ENCODE measurements at regions not wholly inside any gene's neighbourhood (a gene's known extent, or its start where the extent isn't known, plus 50 kb on each side); places are given as distances from the start of the nearest gene placed in this dataset.

DNA sequence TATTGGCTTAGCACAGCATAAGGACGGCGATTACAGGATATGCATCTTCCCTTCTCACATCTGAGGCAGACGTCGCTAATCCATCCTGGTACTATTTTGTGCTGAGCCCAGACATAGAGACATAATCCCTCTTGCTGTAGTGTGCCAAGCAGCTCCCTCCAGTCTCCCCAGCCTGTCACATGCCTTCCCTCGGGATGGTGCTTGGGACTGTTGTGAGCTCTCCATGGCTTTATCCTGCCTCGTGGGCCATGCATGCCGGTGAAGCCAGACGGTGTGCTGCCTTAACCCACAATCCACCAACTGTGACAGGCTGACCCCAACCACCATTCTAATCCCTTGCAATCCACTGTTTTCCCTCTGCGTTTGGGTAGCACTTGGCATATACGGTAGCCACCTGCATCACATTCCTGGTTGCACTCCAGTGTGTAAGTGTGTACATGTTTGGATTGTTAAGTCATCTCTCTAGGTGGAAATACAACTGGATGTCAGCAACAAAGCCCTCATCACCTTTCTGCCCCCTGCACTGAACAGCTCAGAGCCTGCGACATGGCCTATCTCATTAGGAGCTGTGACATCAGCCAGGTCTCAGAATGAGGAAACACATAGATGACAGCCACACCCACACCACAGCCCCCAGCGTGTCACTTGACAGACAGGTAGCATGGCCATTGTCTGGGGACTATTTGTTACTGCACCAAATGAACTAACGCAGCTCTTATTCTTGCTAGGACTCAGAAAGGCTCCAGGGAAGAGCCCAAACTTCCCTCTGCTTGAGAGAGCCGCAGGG, 374.8 kb upstream of the CDH4 start:
- ATAC-seq (no peak), DNase-seq (no peak)
- no peak overlapping the region for H3K4me3 ChIP-seq
- no peaks in the 10 kb centered on the region for H3K4me1 ChIP-seq
- H3K27ac ChIP-seq = no peak overlapping the region
- H3K27me3 ChIP-seq (ENCODE audit: low read depth) = no peaks in the 10 kb centered on the region
- TF ChIP-seq, protein P1, sequence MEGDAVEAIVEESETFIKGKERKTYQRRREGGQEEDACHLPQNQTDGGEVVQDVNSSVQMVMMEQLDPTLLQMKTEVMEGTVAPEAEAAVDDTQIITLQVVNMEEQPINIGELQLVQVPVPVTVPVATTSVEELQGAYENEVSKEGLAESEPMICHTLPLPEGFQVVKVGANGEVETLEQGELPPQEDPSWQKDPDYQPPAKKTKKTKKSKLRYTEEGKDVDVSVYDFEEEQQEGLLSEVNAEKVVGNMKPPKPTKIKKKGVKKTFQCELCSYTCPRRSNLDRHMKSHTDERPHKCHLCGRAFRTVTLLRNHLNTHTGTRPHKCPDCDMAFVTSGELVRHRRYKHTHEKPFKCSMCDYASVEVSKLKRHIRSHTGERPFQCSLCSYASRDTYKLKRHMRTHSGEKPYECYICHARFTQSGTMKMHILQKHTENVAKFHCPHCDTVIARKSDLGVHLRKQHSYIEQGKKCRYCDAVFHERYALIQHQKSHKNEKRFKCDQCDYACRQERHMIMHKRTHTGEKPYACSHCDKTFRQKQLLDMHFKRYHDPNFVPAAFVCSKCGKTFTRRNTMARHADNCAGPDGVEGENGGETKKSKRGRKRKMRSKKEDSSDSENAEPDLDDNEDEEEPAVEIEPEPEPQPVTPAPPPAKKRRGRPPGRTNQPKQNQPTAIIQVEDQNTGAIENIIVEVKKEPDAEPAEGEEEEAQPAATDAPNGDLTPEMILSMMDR (IDR thresholded peaks at IDR 0.05) = no peak
- no peaks in the 10 kb centered on the region for H3K9me3 ChIP-seq
- no peaks in the 10 kb centered on the region for H3K36me3 ChIP-seq
- intact Hi-C loops (cut with DNase I) = no loop called here

GRCh38 chr20:60882836-60883235, 369.2 kb upstream of the CDH4 start:
- Histone ChIP-seq H3K27me3 (ENCODE audit: low read depth) (no peaks in the 10 kb centered on the region), H3K4me3 (no peak overlapping the region), H3K4me1 (no peaks in the 10 kb centered on the region), H3K9me3 (no peaks in the 10 kb centered on the region), H3K36me3 (no peaks in the 10 kb centered on the region), H3K27ac (no peak overlapping the region)
- DNase-seq (no peak), ATAC-seq (no peak)
- intact Hi-C loops (cut with DNase I) = no loop called here
- TF ChIP-seq, protein P1 (IDR thresholded peaks at IDR 0.05) = no peak

DNA sequence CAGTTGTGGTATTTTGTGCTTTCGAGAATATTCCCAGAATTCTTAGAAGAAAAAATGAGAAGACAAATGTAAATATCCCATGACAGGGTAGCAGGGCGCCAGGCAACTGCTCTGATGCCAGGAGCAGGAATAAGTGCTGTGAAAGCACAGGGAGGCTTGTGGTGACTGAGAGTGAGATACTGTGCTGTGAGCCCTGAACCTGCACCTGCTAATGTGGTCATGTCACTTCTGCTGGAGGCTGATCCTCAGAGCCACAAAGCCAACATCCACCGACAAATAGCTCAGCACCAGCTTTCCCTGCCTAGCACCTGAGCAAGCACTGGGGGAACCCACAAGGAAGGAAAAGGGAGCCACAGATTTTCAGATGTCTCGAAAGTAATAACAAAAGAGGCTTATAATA, 368.6 kb upstream of the CDH4 start:
- ATAC-seq (no peak), DNase-seq (no peak)
- Histone ChIP-seq H3K4me1 (no peaks in the 10 kb centered on the region), H3K9me3 (no peaks in the 10 kb centered on the region), H3K27me3 (ENCODE audit: low read depth) (no peaks in the 10 kb centered on the region), H3K27ac (no peak overlapping the region), H3K36me3 (no peaks in the 10 kb centered on the region), H3K4me3 (no peak overlapping the region)
- intact Hi-C loops (cut with DNase I) = no loop called here
- TF ChIP-seq, protein P1 (IDR thresholded peaks at IDR 0.05) = no peak

DNA sequence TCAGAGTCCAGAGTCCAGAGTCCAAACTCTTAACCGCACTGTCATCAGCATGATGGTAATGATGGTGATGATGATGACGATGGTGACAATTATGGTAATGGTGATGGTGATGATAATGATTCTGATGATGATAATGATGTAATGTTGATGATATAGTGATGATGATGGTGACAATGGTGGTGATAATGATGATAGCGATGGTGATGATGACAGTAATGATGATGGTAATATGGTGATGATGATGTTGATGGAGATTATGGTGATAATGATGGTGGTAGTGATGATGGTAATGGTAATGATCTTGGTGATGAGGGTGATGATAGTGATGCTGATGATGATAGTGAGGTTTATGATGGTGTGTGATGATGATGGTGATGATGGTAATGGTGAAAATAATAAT, 367.8 kb upstream of the CDH4 start:
- no peaks in the 10 kb centered on the region for H3K4me1 ChIP-seq
- TF ChIP-seq, protein P1 (IDR thresholded peaks at IDR 0.05) = no peak
- no peaks in the 10 kb centered on the region for H3K36me3 ChIP-seq
- DNase-seq (no peak), ATAC-seq (no peak)
- no peaks in the 10 kb centered on the region for H3K9me3 ChIP-seq
- no peaks in the 10 kb centered on the region for H3K27me3 ChIP-seq (ENCODE audit: low read depth)
- no peak overlapping the region for H3K27ac ChIP-seq
- intact Hi-C loops (cut with DNase I) = no loop called here
- no peak overlapping the region for H3K4me3 ChIP-seq

GRCh38 chr20:60888771-60889170, 363.3 kb upstream of the CDH4 start:
- DNase-seq = no peak
- TF ChIP-seq, protein P1 (IDR thresholded peaks at IDR 0.05) = no peak
- Histone ChIP-seq H3K36me3 (no peaks in the 10 kb centered on the region), H3K4me1 (no peaks in the 10 kb centered on the region), H3K4me3 (no peak overlapping the region), H3K27me3 (ENCODE audit: low read depth) (no peaks in the 10 kb centered on the region), H3K27ac (no peak overlapping the region), H3K9me3 (no peaks in the 10 kb centered on the region)
- ATAC-seq = no peak
- intact Hi-C loops (cut with DNase I) = no loop called here
